PFSK-1 (cell line): ENCODE measurements at regions not wholly inside any gene's neighbourhood (a gene's known extent, or its start where the extent isn't known, plus 50 kb on each side); places are given as distances from the start of the nearest gene placed in this dataset.

Experiments used
- FOXP2 ChIP-seq: optimal IDR thresholded peaks from 2 replicates; pipeline ENCODE3; 2011; ENCODE audit warnings: borderline replicate concordance, control low read depth, inconsistent platforms; ENCODE audit not compliant: insufficient read depth; ENCODE audit errors: extremely low read length, extremely low read depth
- POLR2AphosphoS5 ChIP-seq: IDR thresholded peaks from 2 replicates; pipeline ENCODE4 v1.6.1; 2012; ENCODE audit warnings: low read depth, mild to moderate bottlenecking, control low read depth, low read length, moderate library complexity
- SIN3A ChIP-seq: IDR thresholded peaks from 2 replicates; pipeline ENCODE4 v1.6.1; 2012; ENCODE audit warnings: mild to moderate bottlenecking, low read length, moderate library complexity, borderline replicate concordance; ENCODE audit not compliant: insufficient read depth
- TAF1 ChIP-seq: IDR thresholded peaks from 2 replicates; pipeline ENCODE4 v1.6.1; 2012; ENCODE audit warnings: low read length, control low read depth, borderline replicate concordance; ENCODE audit not compliant: insufficient read depth
- TF ChIP-seq, protein P1 (sequence below), 2 experiments: IDR thresholded peaks; 2 replicates each; pipeline versions ENCODE4 v1.6.1 to v1.8.0; 2011 to 2012; ENCODE audit warnings: low read depth in 2 of 2, low read length in 2 of 2, control low read depth in 1 of 2, inconsistent platforms in 1 of 2, mild to moderate bottlenecking in 1 of 2, moderate library complexity in 1 of 2; ENCODE audit not compliant: insufficient read depth in 1 of 2

DNA sequence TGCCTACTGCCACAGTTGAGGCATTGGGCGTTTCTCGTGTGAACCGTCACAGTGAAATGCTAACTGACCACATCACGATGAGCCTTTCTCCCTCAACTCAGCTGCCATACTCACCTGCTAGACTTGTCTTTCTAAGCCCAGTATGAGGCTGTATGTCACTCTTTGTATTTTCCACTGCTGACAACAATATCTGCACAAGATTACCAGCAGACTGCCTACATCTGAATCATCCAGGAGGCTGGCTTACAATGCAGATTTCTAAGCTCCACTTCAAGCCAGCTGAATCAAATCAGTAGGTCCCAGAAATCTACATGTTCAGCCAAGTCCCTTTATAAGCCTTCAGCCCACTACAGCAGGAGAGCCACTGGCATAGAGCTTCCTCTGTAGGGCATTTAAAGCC, 355.0 kb upstream of the DUSP10 start:
- TF ChIP-seq, protein P1, sequence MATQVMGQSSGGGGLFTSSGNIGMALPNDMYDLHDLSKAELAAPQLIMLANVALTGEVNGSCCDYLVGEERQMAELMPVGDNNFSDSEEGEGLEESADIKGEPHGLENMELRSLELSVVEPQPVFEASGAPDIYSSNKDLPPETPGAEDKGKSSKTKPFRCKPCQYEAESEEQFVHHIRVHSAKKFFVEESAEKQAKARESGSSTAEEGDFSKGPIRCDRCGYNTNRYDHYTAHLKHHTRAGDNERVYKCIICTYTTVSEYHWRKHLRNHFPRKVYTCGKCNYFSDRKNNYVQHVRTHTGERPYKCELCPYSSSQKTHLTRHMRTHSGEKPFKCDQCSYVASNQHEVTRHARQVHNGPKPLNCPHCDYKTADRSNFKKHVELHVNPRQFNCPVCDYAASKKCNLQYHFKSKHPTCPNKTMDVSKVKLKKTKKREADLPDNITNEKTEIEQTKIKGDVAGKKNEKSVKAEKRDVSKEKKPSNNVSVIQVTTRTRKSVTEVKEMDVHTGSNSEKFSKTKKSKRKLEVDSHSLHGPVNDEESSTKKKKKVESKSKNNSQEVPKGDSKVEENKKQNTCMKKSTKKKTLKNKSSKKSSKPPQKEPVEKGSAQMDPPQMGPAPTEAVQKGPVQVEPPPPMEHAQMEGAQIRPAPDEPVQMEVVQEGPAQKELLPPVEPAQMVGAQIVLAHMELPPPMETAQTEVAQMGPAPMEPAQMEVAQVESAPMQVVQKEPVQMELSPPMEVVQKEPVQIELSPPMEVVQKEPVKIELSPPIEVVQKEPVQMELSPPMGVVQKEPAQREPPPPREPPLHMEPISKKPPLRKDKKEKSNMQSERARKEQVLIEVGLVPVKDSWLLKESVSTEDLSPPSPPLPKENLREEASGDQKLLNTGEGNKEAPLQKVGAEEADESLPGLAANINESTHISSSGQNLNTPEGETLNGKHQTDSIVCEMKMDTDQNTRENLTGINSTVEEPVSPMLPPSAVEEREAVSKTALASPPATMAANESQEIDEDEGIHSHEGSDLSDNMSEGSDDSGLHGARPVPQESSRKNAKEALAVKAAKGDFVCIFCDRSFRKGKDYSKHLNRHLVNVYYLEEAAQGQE (IDR thresholded peaks at IDR 0.05; ENCODE audit: insufficient read depth in 1 of 2, low read depth in 2 of 2, low read length in 2 of 2), result no peak
- TF ChIP-seq POLR2AphosphoS5 (no peak), FOXP2 (no peak), SIN3A (no peak), TAF1 (no peak)

DNA sequence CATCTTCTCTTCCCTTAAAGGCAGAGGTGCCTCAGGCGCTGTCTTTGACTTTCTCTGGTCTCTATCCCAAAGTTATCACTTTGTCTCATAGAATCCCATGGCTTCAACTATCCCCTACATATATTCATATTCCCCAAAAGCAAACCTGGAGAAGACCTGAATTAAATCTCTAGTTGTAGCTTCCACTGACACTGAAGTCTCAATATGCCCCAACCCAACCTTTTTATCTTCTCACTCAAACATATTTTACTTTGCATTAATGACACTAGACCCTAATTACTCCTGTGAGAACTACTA, 354.5 kb upstream of the DUSP10 start:
- TF ChIP-seq SIN3A, result no peak
- TF ChIP-seq TAF1, result no peak
- TF ChIP-seq, protein P1 (IDR thresholded peaks at IDR 0.05; ENCODE audit: insufficient read depth in 1 of 2, low read depth in 2 of 2, low read length in 2 of 2), result no peak
- no peak for TF ChIP-seq FOXP2
- TF ChIP-seq POLR2AphosphoS5, result no peak

DNA sequence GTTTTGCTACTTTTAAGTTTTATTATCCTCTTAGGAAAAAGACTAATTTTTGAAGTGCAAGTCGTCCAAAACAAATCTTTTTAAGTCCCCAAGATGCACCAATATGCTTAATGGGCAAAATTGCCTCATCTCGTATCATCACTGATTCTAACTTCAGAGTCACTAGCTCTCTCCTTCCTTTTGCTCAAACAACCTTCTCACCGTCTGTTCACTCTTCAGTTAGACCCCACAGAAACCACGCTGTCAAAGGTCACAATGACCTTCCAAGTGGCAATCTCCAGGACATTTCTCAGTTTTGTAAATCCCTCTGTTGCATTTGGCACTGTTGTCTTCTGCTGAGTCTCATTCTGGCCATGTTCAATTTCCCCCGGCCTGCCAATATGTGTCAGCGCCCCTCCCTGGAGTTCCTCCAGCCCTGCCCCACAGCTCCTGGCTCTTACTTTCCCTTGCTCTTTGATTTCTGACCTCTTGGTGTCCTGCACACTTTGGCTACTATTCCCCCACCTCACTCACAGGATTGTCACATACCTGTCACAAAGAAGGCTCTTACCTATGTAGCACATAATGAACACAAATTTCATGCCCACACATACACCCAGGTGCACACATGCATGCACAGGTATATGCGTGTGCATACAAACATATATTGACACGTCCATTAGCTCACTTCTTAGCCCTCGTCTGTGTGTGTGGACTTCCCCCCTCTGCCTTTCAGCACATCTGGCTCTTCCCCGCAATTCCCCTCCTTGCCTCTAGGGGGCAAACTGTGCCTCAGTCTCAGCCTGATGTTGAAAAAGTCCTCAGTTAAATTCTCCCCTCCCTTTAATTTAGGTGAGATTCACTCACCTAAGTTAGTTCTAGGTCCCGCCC, 354.0 kb upstream of the DUSP10 start:
- TF ChIP-seq FOXP2 (no peak), SIN3A (no peak), TAF1 (no peak)
- TF ChIP-seq, protein P1 (IDR thresholded peaks at IDR 0.05; ENCODE audit: insufficient read depth in 1 of 2, low read depth in 2 of 2, low read length in 2 of 2), result no peak

DNA sequence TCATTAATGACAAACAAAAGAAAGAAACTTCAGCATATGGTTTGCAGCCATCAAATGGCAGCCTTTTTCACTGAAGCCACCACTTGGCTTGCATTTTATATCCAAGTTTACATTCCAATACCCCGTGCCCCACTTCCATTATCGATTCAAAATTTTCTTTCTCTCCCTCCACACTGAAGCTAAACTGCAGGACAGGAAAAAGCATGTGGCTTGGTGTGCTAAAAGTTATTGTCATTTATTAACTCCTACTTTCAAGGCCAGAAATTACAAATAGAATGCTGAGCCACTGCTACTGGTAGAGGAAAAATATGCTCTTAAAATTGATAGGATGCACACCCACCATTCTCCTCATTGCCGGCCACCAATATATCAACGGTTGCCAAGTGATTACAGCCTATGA, 351.6 kb upstream of the DUSP10 start:
- TF ChIP-seq SIN3A, result no peak
- TF ChIP-seq TAF1, result no peak
- no peak for TF ChIP-seq POLR2AphosphoS5
- TF ChIP-seq, protein P1 (IDR thresholded peaks at IDR 0.05; ENCODE audit: insufficient read depth in 1 of 2, low read depth in 2 of 2, low read length in 2 of 2), result no peak
- no peak for TF ChIP-seq FOXP2

DNA sequence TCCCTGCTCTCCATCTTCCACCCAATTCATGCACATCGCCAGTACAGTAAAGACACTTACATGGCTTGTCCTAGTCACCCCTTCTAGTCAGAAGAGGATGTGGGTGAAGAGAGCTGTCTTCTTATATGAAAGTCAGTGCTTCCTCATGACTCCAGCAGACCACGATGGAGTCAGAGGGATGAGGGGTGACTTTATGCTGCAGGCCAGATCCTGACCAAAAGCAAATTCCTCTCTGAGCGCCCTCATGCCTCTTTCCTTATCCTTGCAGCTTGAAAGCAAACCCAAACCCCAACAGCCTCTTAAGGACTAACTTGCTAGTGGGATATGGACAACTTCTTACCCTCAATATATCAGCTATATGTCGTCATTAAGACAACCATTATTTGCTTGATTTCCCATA, 348.2 kb upstream of the DUSP10 start:
- TF ChIP-seq SIN3A (no peak), POLR2AphosphoS5 (no peak)
- TF ChIP-seq, protein P1 (IDR thresholded peaks at IDR 0.05; ENCODE audit: insufficient read depth in 1 of 2, low read depth in 2 of 2, low read length in 2 of 2), result no peak
